HCT116 (cell line): ENCODE measurements at regions not wholly inside any gene's neighbourhood (a gene's known extent, or its start where the extent isn't known, plus 50 kb on each side); places are given as distances from the start of the nearest gene placed in this dataset.

Source experiments
- ATAC-seq: fragments of 200-7000 bp; cut with Tn5 transposase; 2 replicates; pipeline ENCODE4 v1.9.1; 2020; ENCODE audit warnings: mild to moderate bottlenecking, moderate library complexity
- BruUV-seq: library from RNA; stranded (reverse); fragments of 400-500 nt; replicated peaks from 2 replicates; lab custom pipeline; 2021; lab: Mats Ljungman, UMichigan
- CTCF ChIA-PET: fragments of 300-600 bp; sonication (Branson Sonifier 250); formaldehyde crosslinking; loops from one replicate; lab custom pipeline; 2021; ENCODE audit warnings: antibody characterized with exemption; lab: Charles Lee
- POLR2A ChIA-PET: fragments of 300-600, 350-600 bp; sonication (Branson Sonifier 250); formaldehyde crosslinking; loops from one replicate; lab custom pipeline; 2021; ENCODE audit warnings: antibody characterized with exemption; lab: Charles Lee
- RAD21 ChIA-PET, 2 experiments: fragments of 300-600 bp; sonication (Branson Sonifier 250); formaldehyde crosslinking; loops; one replicate each; lab custom pipeline; 2023; ENCODE audit warnings: low total read pairs in 2 of 2; ENCODE audit not compliant: uncharacterized antibody in 2 of 2, unreplicated experiment in 2 of 2, low non-redundant PET in 1 of 2; lab: Charles Lee
- DNase-seq: peaks from one replicate; pipeline ENCODE4 v3.0.0-alpha.2; 2010; ENCODE audit warnings: low read depth, low spot score
- H2AFZ ChIP-seq: fragments of 200-600 bp; shearing (Covaris generic), sonication (generic); 2 replicates; pipeline ENCODE4 v1.6.1; 2017; ENCODE audit warnings: low read depth, mixed run types, mixed read lengths, antibody characterized with exemption, low read length; ENCODE audit not compliant: poor library complexity, severe bottlenecking
- H3K27ac ChIP-seq: 2 replicates; pipeline ENCODE4 v1.5.1; 2012; ENCODE audit warnings: low read depth, low read length
- H3K27me3 ChIP-seq: fragments of 200-600 bp; sonication (generic); 2 replicates; pipeline ENCODE4 v1.6.1; 2016; ENCODE audit warnings: mixed run types, low read length, mixed read lengths; ENCODE audit not compliant: insufficient read depth
- H3K36me3 ChIP-seq, 2 experiments: fragments of 200-500 bp in 1 of 2; fragments of 200-600 bp in 1 of 2; sonication (Bioruptor generic) in 1 of 2; sonication (generic) in 1 of 2; 2 replicates each; pipeline versions ENCODE4 v1.5.1 to v1.6.1; 2014 to 2016; ENCODE audit warnings: low read length in 2 of 2, inconsistent platforms in 1 of 2, mixed read lengths in 1 of 2, mixed run types in 1 of 2; ENCODE audit not compliant: insufficient read depth in 2 of 2, control insufficient read depth in 1 of 2
- H3K4me1 ChIP-seq, 2 experiments: fragments of 200-600 bp in 1 of 2; sonication (generic) in 1 of 2; 2 replicates each; pipeline versions ENCODE4 v1.5.1 to v1.6.1; 2012 to 2017; ENCODE audit warnings: low read length in 2 of 2, inconsistent platforms in 1 of 2, mild to moderate bottlenecking in 1 of 2, mixed read lengths in 1 of 2, mixed run types in 1 of 2, moderate library complexity in 1 of 2; ENCODE audit not compliant: insufficient read depth in 2 of 2, control insufficient read depth in 1 of 2
- H3K4me2 ChIP-seq: fragments of 200-600 bp; sonication (generic); 2 replicates; pipeline ENCODE4 v1.6.1; 2017; ENCODE audit warnings: mixed run types, low read length, mixed read lengths
- H3K4me3 ChIP-seq, 2 experiments: fragments of 200-600 bp in 1 of 2; sonication (generic) in 1 of 2; replicated peaks in 1 of 2; 2 replicates each; pipeline ENCODE4 v1.5.1; 2011 to 2016; ENCODE audit warnings: low read length in 2 of 2, control low read depth in 1 of 2, low read depth in 1 of 2, mild to moderate bottlenecking in 1 of 2, mixed read lengths in 1 of 2, mixed run types in 1 of 2
- H3K79me2 ChIP-seq: fragments of 200-600 bp; sonication (generic); 2 replicates; pipeline ENCODE4 v1.6.1; 2017; ENCODE audit warnings: mild to moderate bottlenecking, mixed run types, low read length, moderate library complexity, mixed read lengths; ENCODE audit not compliant: insufficient read depth
- H3K9ac ChIP-seq: fragments of 200-600 bp; sonication (generic); 2 replicates; pipeline ENCODE4 v1.6.1; 2016; ENCODE audit warnings: low read length, mixed read lengths
- H3K9me2 ChIP-seq: fragments of 200-600 bp; sonication (generic), shearing (Covaris generic); 2 replicates; pipeline ENCODE4 v1.6.1; 2017; ENCODE audit warnings: mixed run types, mild to moderate bottlenecking, moderate library complexity; ENCODE audit not compliant: insufficient read depth
- H3K9me3 ChIP-seq, 2 experiments: fragments of 200-500 bp in 1 of 2; fragments of 200-600 bp in 1 of 2; sonication (Bioruptor generic) in 1 of 2; sonication (generic) in 1 of 2; 2 replicates each; pipeline ENCODE4 v1.6.1; 2014 to 2017; ENCODE audit warnings: low read length in 2 of 2, mixed read lengths in 2 of 2, inconsistent platforms in 1 of 2, low read depth in 1 of 2, mild to moderate bottlenecking in 1 of 2, mixed run types in 1 of 2, moderate library complexity in 1 of 2; ENCODE audit not compliant: control insufficient read depth in 1 of 2, insufficient read depth in 1 of 2
- H4K20me1 ChIP-seq: fragments of 200-600 bp; sonication (generic), shearing (Covaris generic); 2 replicates; pipeline ENCODE4 v1.6.1; 2017; ENCODE audit warnings: mixed run types, mild to moderate bottlenecking, moderate library complexity; ENCODE audit not compliant: insufficient read depth
- CBX3 ChIP-seq: IDR thresholded peaks from 2 replicates; pipeline ENCODE4 v1.6.1; 2012; ENCODE audit warnings: low read depth
- EGR1 ChIP-seq: IDR thresholded peaks from 2 replicates; pipeline ENCODE4 v1.6.1; 2012; ENCODE audit warnings: low read depth
- ELF1 ChIP-seq: IDR thresholded peaks from 2 replicates; pipeline ENCODE4 v1.6.1; 2012; ENCODE audit warnings: low read depth, borderline replicate concordance
- EZH2 ChIP-seq: fragments of 200-600 bp; sonication (generic); IDR thresholded peaks from 2 replicates; pipeline ENCODE4 v1.6.1; 2017; ENCODE audit warnings: antibody characterized with exemption, mixed run types
- EZH2phosphoT487 ChIP-seq: fragments of 200-600 bp; IDR thresholded peaks from 2 replicates; pipeline ENCODE4 v1.6.1; 2018; ENCODE audit warnings: antibody characterized with exemption, borderline replicate concordance
- FOSL1 ChIP-seq: IDR thresholded peaks from 2 replicates; pipeline ENCODE4 v1.6.1; 2012; ENCODE audit warnings: low read depth
- RAD21 ChIP-seq: IDR thresholded peaks from 2 replicates; pipeline ENCODE4 v1.6.1; 2012; ENCODE audit warnings: low read depth, mild to moderate bottlenecking
- SIN3A ChIP-seq: IDR thresholded peaks from 2 replicates; pipeline ENCODE4 v1.6.1; 2012; ENCODE audit warnings: low read depth
- SRF ChIP-seq: IDR thresholded peaks from 2 replicates; pipeline ENCODE4 v1.6.1; 2012; ENCODE audit warnings: low read depth
- TCF7L2 ChIP-seq: IDR thresholded peaks from 2 replicates; pipeline ENCODE4 v1.7.0; 2011; ENCODE audit warnings: borderline replicate concordance, inconsistent platforms; ENCODE audit not compliant: insufficient read depth, insufficient read length; ENCODE audit errors: extremely low read depth
- ZFX ChIP-seq: fragments of 450-650 bp; IDR thresholded peaks from 2 replicates; pipeline ENCODE4 v1.6.1; 2017
- ZNF274 ChIP-seq: fragments of 200-500 bp; sonication (Bioruptor generic); IDR thresholded peaks from 2 replicates; pipeline ENCODE4 v1.6.1; 2014; ENCODE audit warnings: mild to moderate bottlenecking, low read depth, low read length, inconsistent platforms
- intact Hi-C: fragments of 100-400 bp; cut with micrococcal nuclease; formaldehyde crosslinking; loops from 2 replicates; pipeline ENCODE4 v1.10.0; 2022
- TF ChIP-seq, protein P1 (sequence below): IDR thresholded peaks from 2 replicates; pipeline ENCODE4 v1.6.1; 2011; ENCODE audit warnings: mild to moderate bottlenecking, low read length, moderate library complexity; ENCODE audit not compliant: insufficient replicate concordance; ENCODE audit errors: extremely low read depth
- TF ChIP-seq, protein P2 (sequence below): IDR thresholded peaks from 2 replicates; pipeline ENCODE4 v1.6.1; 2012; ENCODE audit warnings: low read depth

DNA sequence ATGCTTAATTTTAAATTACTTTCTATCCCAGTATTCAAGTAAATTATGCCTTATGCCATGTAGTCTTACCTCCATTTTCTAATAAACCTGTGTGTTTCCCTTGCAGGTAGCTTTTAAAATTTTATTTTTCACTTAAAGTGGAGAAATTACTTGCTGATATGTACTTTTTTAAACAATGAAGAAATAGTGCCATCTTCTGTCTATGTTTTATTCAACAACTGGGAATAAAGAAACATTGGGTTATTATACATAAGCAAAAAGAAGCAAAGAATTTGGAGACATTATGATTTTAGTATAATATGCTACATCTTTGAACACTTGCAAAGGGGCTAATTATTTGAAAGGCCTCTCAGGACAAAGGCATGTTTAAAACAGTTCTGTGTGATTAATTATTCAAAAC, 1912.9 kb downstream of the MRPL39 start:
- H3K9ac ChIP-seq, result no peak overlapping the region
- no TSS peak for BruUV-seq
- no peak for ATAC-seq
- POLR2A ChIA-PET, result no interaction called here
- no peaks in the 10 kb centered on the region for H3K9me2 ChIP-seq
- H3K4me2 ChIP-seq, result no peak overlapping the region
- no peak overlapping the region for H3K27ac ChIP-seq
- TF ChIP-seq ZNF274 (no peak), EZH2phosphoT487 (no peak), FOSL1 (no peak), SRF (no peak), EGR1 (no peak), SIN3A (no peak), TCF7L2 (no peak), CBX3 (no peak), RAD21 (no peak), ELF1 (no peak), EZH2 (no peak), ZFX (no peak)
- TF ChIP-seq, protein P1, sequence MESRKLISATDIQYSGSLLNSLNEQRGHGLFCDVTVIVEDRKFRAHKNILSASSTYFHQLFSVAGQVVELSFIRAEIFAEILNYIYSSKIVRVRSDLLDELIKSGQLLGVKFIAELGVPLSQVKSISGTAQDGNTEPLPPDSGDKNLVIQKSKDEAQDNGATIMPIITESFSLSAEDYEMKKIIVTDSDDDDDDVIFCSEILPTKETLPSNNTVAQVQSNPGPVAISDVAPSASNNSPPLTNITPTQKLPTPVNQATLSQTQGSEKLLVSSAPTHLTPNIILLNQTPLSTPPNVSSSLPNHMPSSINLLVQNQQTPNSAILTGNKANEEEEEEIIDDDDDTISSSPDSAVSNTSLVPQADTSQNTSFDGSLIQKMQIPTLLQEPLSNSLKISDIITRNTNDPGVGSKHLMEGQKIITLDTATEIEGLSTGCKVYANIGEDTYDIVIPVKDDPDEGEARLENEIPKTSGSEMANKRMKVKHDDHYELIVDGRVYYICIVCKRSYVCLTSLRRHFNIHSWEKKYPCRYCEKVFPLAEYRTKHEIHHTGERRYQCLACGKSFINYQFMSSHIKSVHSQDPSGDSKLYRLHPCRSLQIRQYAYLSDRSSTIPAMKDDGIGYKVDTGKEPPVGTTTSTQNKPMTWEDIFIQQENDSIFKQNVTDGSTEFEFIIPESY, result no peak
- TF ChIP-seq, protein P2, sequence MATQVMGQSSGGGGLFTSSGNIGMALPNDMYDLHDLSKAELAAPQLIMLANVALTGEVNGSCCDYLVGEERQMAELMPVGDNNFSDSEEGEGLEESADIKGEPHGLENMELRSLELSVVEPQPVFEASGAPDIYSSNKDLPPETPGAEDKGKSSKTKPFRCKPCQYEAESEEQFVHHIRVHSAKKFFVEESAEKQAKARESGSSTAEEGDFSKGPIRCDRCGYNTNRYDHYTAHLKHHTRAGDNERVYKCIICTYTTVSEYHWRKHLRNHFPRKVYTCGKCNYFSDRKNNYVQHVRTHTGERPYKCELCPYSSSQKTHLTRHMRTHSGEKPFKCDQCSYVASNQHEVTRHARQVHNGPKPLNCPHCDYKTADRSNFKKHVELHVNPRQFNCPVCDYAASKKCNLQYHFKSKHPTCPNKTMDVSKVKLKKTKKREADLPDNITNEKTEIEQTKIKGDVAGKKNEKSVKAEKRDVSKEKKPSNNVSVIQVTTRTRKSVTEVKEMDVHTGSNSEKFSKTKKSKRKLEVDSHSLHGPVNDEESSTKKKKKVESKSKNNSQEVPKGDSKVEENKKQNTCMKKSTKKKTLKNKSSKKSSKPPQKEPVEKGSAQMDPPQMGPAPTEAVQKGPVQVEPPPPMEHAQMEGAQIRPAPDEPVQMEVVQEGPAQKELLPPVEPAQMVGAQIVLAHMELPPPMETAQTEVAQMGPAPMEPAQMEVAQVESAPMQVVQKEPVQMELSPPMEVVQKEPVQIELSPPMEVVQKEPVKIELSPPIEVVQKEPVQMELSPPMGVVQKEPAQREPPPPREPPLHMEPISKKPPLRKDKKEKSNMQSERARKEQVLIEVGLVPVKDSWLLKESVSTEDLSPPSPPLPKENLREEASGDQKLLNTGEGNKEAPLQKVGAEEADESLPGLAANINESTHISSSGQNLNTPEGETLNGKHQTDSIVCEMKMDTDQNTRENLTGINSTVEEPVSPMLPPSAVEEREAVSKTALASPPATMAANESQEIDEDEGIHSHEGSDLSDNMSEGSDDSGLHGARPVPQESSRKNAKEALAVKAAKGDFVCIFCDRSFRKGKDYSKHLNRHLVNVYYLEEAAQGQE, result no peak
- no peaks in the 10 kb centered on the region for H4K20me1 ChIP-seq
- no peaks in the 10 kb centered on the region for H3K4me1 ChIP-seq
- H2AFZ ChIP-seq, result no peak overlapping the region
- no peaks in the 10 kb centered on the region for H3K36me3 ChIP-seq
- intact Hi-C loops, result no loop called here
- no peaks in the 10 kb centered on the region for H3K27me3 ChIP-seq
- RAD21 ChIA-PET, result no interaction called here
- H3K79me2 ChIP-seq, result no peaks in the 10 kb centered on the region
- peaks cover 20 to 34% of the 10 kb centered on the region in 2 experiments; a peak in 3 of 4 replicates for H3K9me3 ChIP-seq
- CTCF ChIA-PET, result no interaction called here
- H3K4me3 ChIP-seq, result no peak overlapping the region
- no peak for DNase-seq
